GM12878 (cell line): ENCODE measurements at regions not wholly inside any gene's neighbourhood (a gene's known extent, or its start where the extent isn't known, plus 50 kb on each side); places are given as distances from the start of the nearest gene placed in this dataset.

Experiments
- ATAC-seq: fragments of 200-7000 bp; cut with Tn5 transposase; 3 replicates; pipeline ENCODE4 v1.9.1; 2020; ENCODE audit warnings: mild to moderate bottlenecking, moderate library complexity
- BruUV-seq: library from RNA; stranded (reverse); fragments of 400-500 nt; replicated peaks from 2 replicates; lab custom pipeline; 2021; lab: Mats Ljungman, UMichigan
- CTCF ChIA-PET: fragments of 300-600 bp; sonication (Branson Sonifier 250); formaldehyde crosslinking; extraction: SDS; loops from one replicate; lab custom pipeline; 2021; ENCODE audit warnings: inconsistent platforms; lab: Yijun Ruan, JAX
- POLR2A ChIA-PET: fragments of 350-600 bp; formaldehyde crosslinking; extraction: SDS; loops from one replicate; lab custom pipeline; 2021; ENCODE audit warnings: inconsistent platforms; lab: Charles Lee
- RAD21 ChIA-PET: fragments of 300-600 bp; sonication (Branson Sonifier 250); formaldehyde crosslinking; loops from one replicate; lab custom pipeline; 2023; ENCODE audit warnings: antibody characterized with exemption; ENCODE audit not compliant: unreplicated experiment; lab: Charles Lee
- SMC1A ChIA-PET: fragments of 300-600 bp; sonication (Branson Sonifier 250); formaldehyde crosslinking; loops from one replicate; lab custom pipeline; 2023; ENCODE audit not compliant: unreplicated experiment, uncharacterized antibody; lab: Charles Lee
- DNase-seq: peaks from one replicate; pipeline ENCODE4 v3.0.0-alpha.2; 2011; ENCODE audit warnings: low read depth, low spot score
- FAIRE-seq: peaks from 3 replicates; lab custom pipeline; 2011; peaks lifted over from hg19 to GRCh38; lab: Jason Lieb, UNC
- H2AFZ ChIP-seq: 2 replicates; pipeline ENCODE4 v1.6.0; 2011; ENCODE audit warnings: low read depth, low read length, control low read depth; ENCODE audit not compliant: control insufficient read depth
- H3K27ac ChIP-seq: 2 replicates; pipeline ENCODE4 v1.5.1; 2011; ENCODE audit warnings: control low read depth; ENCODE audit not compliant: control insufficient read depth, insufficient read depth
- H3K27me3 ChIP-seq, 2 experiments: replicated peaks in 1 of 2; 2 replicates each; pipeline versions ENCODE4 v1.6.0 to v1.6.1; 2011; ENCODE audit warnings: low read length in 1 of 2; ENCODE audit not compliant: control insufficient read depth in 2 of 2, insufficient read depth in 2 of 2
- H3K36me3 ChIP-seq, 2 experiments: 2 replicates each; pipeline ENCODE4 v1.5.1; 2011; ENCODE audit warnings: low read length in 1 of 2; ENCODE audit not compliant: control insufficient read depth in 2 of 2, insufficient read depth in 2 of 2
- H3K4me1 ChIP-seq: 2 replicates; pipeline ENCODE4 v1.6.1; 2011; ENCODE audit warnings: mild to moderate bottlenecking, low read length, moderate library complexity, mixed read lengths; ENCODE audit not compliant: control insufficient read depth, insufficient read depth
- H3K4me2 ChIP-seq: 2 replicates; pipeline ENCODE4 v1.6.0; 2011; ENCODE audit warnings: control low read depth; ENCODE audit not compliant: control insufficient read depth, insufficient read depth
- H3K4me3 ChIP-seq: fragments of 200-600 bp; sonication (generic); 2 replicates; pipeline ENCODE4 v1.5.1; 2016
- H3K79me2 ChIP-seq: 2 replicates; pipeline ENCODE4 v1.6.0; 2011; ENCODE audit warnings: low read length; ENCODE audit not compliant: control insufficient read depth, insufficient read depth
- H3K9ac ChIP-seq: 2 replicates; pipeline ENCODE4 v1.8.0; 2011; ENCODE audit warnings: low read length, control low read depth, mixed read lengths; ENCODE audit not compliant: control insufficient read depth, insufficient read depth
- H3K9me3 ChIP-seq: replicated peaks from 3 replicates; pipeline ENCODE4 v1.5.1; 2011; ENCODE audit warnings: mild to moderate bottlenecking, low read length; ENCODE audit not compliant: control insufficient read depth, insufficient read depth
- H4K20me1 ChIP-seq: 2 replicates; pipeline ENCODE4 v1.6.0; 2011; ENCODE audit not compliant: control insufficient read depth, insufficient read depth
- CHD4 ChIP-seq: fragments of 200-600 bp; sonication (generic); IDR thresholded peaks from 2 replicates; pipeline ENCODE4 v1.6.1; 2016; ENCODE audit warnings: mild to moderate bottlenecking
- ETV6 ChIP-seq, 2 experiments: fragments of 450-650 bp in 1 of 2; IDR thresholded peaks in 1 of 2; conservative IDR thresholded peaks in 1 of 2; 2 replicates each; pipeline ENCODE4 v1.6.1; 2014; ENCODE audit warnings: antibody characterized with exemption in 1 of 2, borderline replicate concordance in 1 of 2, low read depth in 1 of 2, mild to moderate bottlenecking in 1 of 2, moderate library complexity in 1 of 2
- MEF2B ChIP-seq: fragments of 450-650 bp; IDR thresholded peaks from 2 replicates; pipeline ENCODE4 v1.6.1; 2018; ENCODE audit warnings: mild to moderate bottlenecking, moderate library complexity; ENCODE audit not compliant: partially characterized antibody, poor library complexity, severe bottlenecking
- MYB ChIP-seq: fragments of 150-350 bp; IDR thresholded peaks from 2 replicates; pipeline ENCODE4 v1.6.1; 2014; ENCODE audit warnings: mild to moderate bottlenecking, low read depth, low read length, borderline replicate concordance
- POLR2AphosphoS5 ChIP-seq: IDR thresholded peaks from 2 replicates; pipeline ENCODE4 v1.6.1; 2011; ENCODE audit warnings: mild to moderate bottlenecking, low read length, inconsistent platforms
- SPI1 ChIP-seq: IDR thresholded peaks from 2 replicates; pipeline ENCODE4 v1.6.1; 2011; ENCODE audit warnings: low read depth, mild to moderate bottlenecking, low read length, moderate library complexity, borderline replicate concordance; ENCODE audit not compliant: insufficient read depth
- SRF ChIP-seq, 2 experiments: IDR thresholded peaks; 2 replicates each; pipeline ENCODE4 v1.6.1; 2011; ENCODE audit warnings: low read depth in 2 of 2, low read length in 2 of 2, mild to moderate bottlenecking in 1 of 2, moderate library complexity in 1 of 2
- WGBS: methylation state at CpG from one replicate; pipeline ENCODE4 v1.1.6; 2016; ENCODE audit warnings: low lambda C conversion rate; ENCODE audit not compliant: insufficient replicate concordance, insufficient coverage; ENCODE audit errors: missing lambda C conversion rate; 5-methylcytosine and 5-hydroxymethylcytosine counted together
- in situ Hi-C: fragments of 300-500 bp; cut with MboI; formaldehyde crosslinking; loops from 9 replicates; pipeline ENCODE4 v1.14.3; 2018; ENCODE audit warnings: mixed read lengths
- intact Hi-C: fragments of 100-400 bp; cut with micrococcal nuclease; formaldehyde crosslinking; loops from one replicate; pipeline ENCODE4 v1.14.2; 2022; ENCODE audit not compliant: unreplicated experiment

- H3K36me3 ChIP-seq: no peaks in the 10 kb centered on the region
- H3K9me3 ChIP-seq: no peaks in the 10 kb centered on the region
- ChIA-PET POLR2A (no interaction called here), SMC1A (interaction anchor here (1.2 kb wide), 1 partner anchor 505 kb away, joined by 3 read pairs; no protein-coding TSS in a partner anchor), CTCF (interaction anchor here (1.3 kb wide), 1 partner anchor 9 kb away, joined by 3 read pairs; no protein-coding TSS in a partner anchor), RAD21 (interaction anchor here (0.9 kb wide), 1 partner anchor 23 kb away, joined by 3 read pairs; no protein-coding TSS in a partner anchor)
- TF ChIP-seq SPI1 (peak; percentile 56; the same call in 1 of the 2 replicates), CHD4 (no peak), ETV6 (conservative IDR thresholded peaks at IDR 0.05 in 1 of 2, IDR thresholded peaks at IDR 0.05 in 1 of 2; ENCODE audit: borderline replicate concordance in 1 of 2, low read depth in 1 of 2) (no peak), MEF2B (no peak), SRF (IDR thresholded peaks at IDR 0.05; ENCODE audit: low read depth in 2 of 2, low read length in 2 of 2) (0 out of 4 replicates have a peak, but pooled peaks of 1 of the 2 experiments have one; percentile 62), MYB (no peak), POLR2AphosphoS5 (no peak)
- H3K4me1 ChIP-seq: no peaks in the 10 kb centered on the region
- H2AFZ ChIP-seq: no peak overlapping the region
- BruUV-seq: no TSS peak
- H3K4me3 ChIP-seq: no peak overlapping the region
- H3K79me2 ChIP-seq: no peaks in the 10 kb centered on the region
- no peaks in the 10 kb centered on the region for H4K20me1 ChIP-seq
- H3K9ac ChIP-seq: no peak overlapping the region
- in situ Hi-C loops: no loop called here
- H3K27me3 ChIP-seq: no peaks in the 10 kb centered on the region
- intact Hi-C loops: no loop called here
- no peak for DNase-seq
- no peak overlapping the region for H3K4me2 ChIP-seq
- ATAC-seq: no peak
- WGBS: 24% methylated on average over 3 of the region's 3 CpGs
- no peak for FAIRE-seq
- no peak overlapping the region for H3K27ac ChIP-seq
Observed at GRCh38 chr2:65613968-65614555, 181.7 kb upstream of the SPRED2 start.
